ENCODE measurements at regions not wholly inside any gene's neighbourhood (a gene's known extent, or its start where the extent isn't known, plus 50 kb on each side); places are given as distances from the start of the nearest gene placed in this dataset.

GRCh38 chr5:60243713-60244112, 350.2 kb upstream of the PDE4D start:
- Histone ChIP-seq H3K27ac (ENCODE audit: low read length) (no peak overlapping the region), H3K4me1 (ENCODE audit: control insufficient read depth in 1 of 2, insufficient read depth in 2 of 2, low read length in 2 of 2) (no peaks in the 10 kb centered on the region), H3K9me3 (ENCODE audit: control insufficient read depth in 1 of 2, low read length in 2 of 2) (peaks cover 0 to 11% of the 10 kb centered on the region in 2 donors), H3K27me3 (ENCODE audit: low read depth, low read length) (no peaks in the 10 kb centered on the region), H3K4me3 (ENCODE audit: low read depth in 1 of 2, low read length in 2 of 2) (no peak overlapping the region), H3K36me3 (ENCODE audit: control insufficient read depth in 1 of 2, insufficient read depth in 2 of 2, low read length in 2 of 2) (no peaks in the 10 kb centered on the region)

- H3K36me3 ChIP-seq (ENCODE audit: control insufficient read depth in 1 of 2, insufficient read depth in 2 of 2, low read length in 2 of 2): no peaks in the 10 kb centered on the region
- H3K4me3 ChIP-seq (ENCODE audit: low read depth in 1 of 2, low read length in 2 of 2): no peak overlapping the region
- H3K9me3 ChIP-seq (ENCODE audit: control insufficient read depth in 1 of 2, low read length in 2 of 2): no peaks in the 10 kb centered on the region
- H3K27me3 ChIP-seq (ENCODE audit: low read depth, low read length): no peaks in the 10 kb centered on the region
- no peak overlapping the region for H3K27ac ChIP-seq (ENCODE audit: low read length)
- H3K4me1 ChIP-seq (ENCODE audit: control insufficient read depth in 1 of 2, insufficient read depth in 2 of 2, low read length in 2 of 2): no peaks in the 10 kb centered on the region
These were observed 338.7 kb upstream of the PDE4D start for GRCh38 chr5:60232036-60232795.

- Histone ChIP-seq H3K4me3 (ENCODE audit: low read depth in 1 of 2, low read length in 2 of 2) (no peak overlapping the region), H3K27ac (ENCODE audit: low read length) (no peak overlapping the region), H3K4me1 (ENCODE audit: control insufficient read depth in 1 of 2, insufficient read depth in 2 of 2, low read length in 2 of 2) (no peaks in the 10 kb centered on the region), H3K27me3 (ENCODE audit: low read depth, low read length) (no peaks in the 10 kb centered on the region), H3K9me3 (ENCODE audit: control insufficient read depth in 1 of 2, low read length in 2 of 2) (no peaks in the 10 kb centered on the region), H3K36me3 (ENCODE audit: control insufficient read depth in 1 of 2, insufficient read depth in 2 of 2, low read length in 2 of 2) (no peaks in the 10 kb centered on the region)
These were observed 336.9 kb upstream of the PDE4D start for GRCh38 chr5:60230456-60230855.

- no peaks in the 10 kb centered on the region for H3K27me3 ChIP-seq (ENCODE audit: low read depth, low read length)
- H3K27ac ChIP-seq (ENCODE audit: low read length): no peak overlapping the region
- H3K36me3 ChIP-seq (ENCODE audit: control insufficient read depth in 1 of 2, insufficient read depth in 2 of 2, low read length in 2 of 2): no peaks in the 10 kb centered on the region
- H3K9me3 ChIP-seq (ENCODE audit: control insufficient read depth in 1 of 2, low read length in 2 of 2): no peaks in the 10 kb centered on the region
- H3K4me1 ChIP-seq (ENCODE audit: control insufficient read depth in 1 of 2, insufficient read depth in 2 of 2, low read length in 2 of 2): no peaks in the 10 kb centered on the region
- H3K4me3 ChIP-seq (ENCODE audit: low read depth in 1 of 2, low read length in 2 of 2): no peak overlapping the region
These were observed 336.2 kb upstream of the PDE4D start for GRCh38 chr5:60229691-60230185.

- H3K36me3 ChIP-seq (ENCODE audit: control insufficient read depth in 1 of 2, insufficient read depth in 2 of 2, low read length in 2 of 2): no peaks in the 10 kb centered on the region
- no peaks in the 10 kb centered on the region for H3K9me3 ChIP-seq (ENCODE audit: control insufficient read depth in 1 of 2, low read length in 2 of 2)
- no peaks in the 10 kb centered on the region for H3K27me3 ChIP-seq (ENCODE audit: low read depth, low read length)
- no peak overlapping the region for H3K27ac ChIP-seq (ENCODE audit: low read length)
- H3K4me3 ChIP-seq (ENCODE audit: low read depth in 1 of 2, low read length in 2 of 2): no peak overlapping the region
- H3K4me1 ChIP-seq (ENCODE audit: control insufficient read depth in 1 of 2, insufficient read depth in 2 of 2, low read length in 2 of 2): no peaks in the 10 kb centered on the region
These were observed 335.1 kb upstream of the PDE4D start for GRCh38 chr5:60228676-60229075.

GRCh38 chr5:60226128-60226527, 332.6 kb upstream of the PDE4D start:
- Histone ChIP-seq H3K4me3 (ENCODE audit: low read depth in 1 of 2, low read length in 2 of 2) (no peak overlapping the region), H3K27ac (ENCODE audit: low read length) (no peak overlapping the region), H3K9me3 (ENCODE audit: control insufficient read depth in 1 of 2, low read length in 2 of 2) (no peaks in the 10 kb centered on the region), H3K36me3 (ENCODE audit: control insufficient read depth in 1 of 2, insufficient read depth in 2 of 2, low read length in 2 of 2) (no peaks in the 10 kb centered on the region), H3K27me3 (ENCODE audit: low read depth, low read length) (no peaks in the 10 kb centered on the region), H3K4me1 (ENCODE audit: control insufficient read depth in 1 of 2, insufficient read depth in 2 of 2, low read length in 2 of 2) (no peaks in the 10 kb centered on the region)

- Histone ChIP-seq H3K4me1 (ENCODE audit: control insufficient read depth in 1 of 2, insufficient read depth in 2 of 2, low read length in 2 of 2) (no peaks in the 10 kb centered on the region), H3K36me3 (ENCODE audit: control insufficient read depth in 1 of 2, insufficient read depth in 2 of 2, low read length in 2 of 2) (no peaks in the 10 kb centered on the region), H3K27me3 (ENCODE audit: low read depth, low read length) (no peaks in the 10 kb centered on the region), H3K4me3 (ENCODE audit: low read depth in 1 of 2, low read length in 2 of 2) (no peak overlapping the region), H3K27ac (ENCODE audit: low read length) (no peak overlapping the region), H3K9me3 (ENCODE audit: control insufficient read depth in 1 of 2, low read length in 2 of 2) (no peaks in the 10 kb centered on the region)
These were observed 329.8 kb upstream of the PDE4D start for GRCh38 chr5:60223342-60223741.

- Histone ChIP-seq H3K9me3 (ENCODE audit: control insufficient read depth in 1 of 2, low read length in 2 of 2) (no peaks in the 10 kb centered on the region), H3K36me3 (ENCODE audit: control insufficient read depth in 1 of 2, insufficient read depth in 2 of 2, low read length in 2 of 2) (no peaks in the 10 kb centered on the region), H3K27ac (ENCODE audit: low read length) (no peak overlapping the region), H3K4me3 (ENCODE audit: low read depth in 1 of 2, low read length in 2 of 2) (no peak overlapping the region), H3K27me3 (ENCODE audit: low read depth, low read length) (no peaks in the 10 kb centered on the region), H3K4me1 (ENCODE audit: control insufficient read depth in 1 of 2, insufficient read depth in 2 of 2, low read length in 2 of 2) (no peaks in the 10 kb centered on the region)
These were observed 326.4 kb upstream of the PDE4D start for GRCh38 chr5:60219921-60220320.

- Histone ChIP-seq H3K27me3 (ENCODE audit: low read depth, low read length) (no peaks in the 10 kb centered on the region), H3K4me3 (ENCODE audit: low read depth in 1 of 2, low read length in 2 of 2) (peak overlapping the region in 1 of 2 donors; percentile 46), H3K27ac (ENCODE audit: low read length) (no peak overlapping the region), H3K9me3 (ENCODE audit: control insufficient read depth in 1 of 2, low read length in 2 of 2) (no peaks in the 10 kb centered on the region), H3K36me3 (ENCODE audit: control insufficient read depth in 1 of 2, insufficient read depth in 2 of 2, low read length in 2 of 2) (no peaks in the 10 kb centered on the region), H3K4me1 (ENCODE audit: control insufficient read depth in 1 of 2, insufficient read depth in 2 of 2, low read length in 2 of 2) (no peaks in the 10 kb centered on the region)
These were observed 317.3 kb upstream of the PDE4D start for GRCh38 chr5:60210810-60211209.

GRCh38 chr5:60209146-60209840, 315.8 kb upstream of the PDE4D start:
- Histone ChIP-seq H3K36me3 (ENCODE audit: control insufficient read depth in 1 of 2, insufficient read depth in 2 of 2, low read length in 2 of 2) (no peaks in the 10 kb centered on the region), H3K4me3 (ENCODE audit: low read depth in 1 of 2, low read length in 2 of 2) (no peak overlapping the region), H3K4me1 (ENCODE audit: control insufficient read depth in 1 of 2, insufficient read depth in 2 of 2, low read length in 2 of 2) (no peaks in the 10 kb centered on the region), H3K9me3 (ENCODE audit: control insufficient read depth in 1 of 2, low read length in 2 of 2) (no peaks in the 10 kb centered on the region), H3K27ac (ENCODE audit: low read length) (no peak overlapping the region), H3K27me3 (ENCODE audit: low read depth, low read length) (no peaks in the 10 kb centered on the region)

- no peaks in the 10 kb centered on the region for H3K27me3 ChIP-seq (ENCODE audit: low read depth, low read length)
- H3K27ac ChIP-seq (ENCODE audit: low read length): no peak overlapping the region
- no peak overlapping the region for H3K4me3 ChIP-seq (ENCODE audit: low read depth in 1 of 2, low read length in 2 of 2)
- H3K36me3 ChIP-seq (ENCODE audit: control insufficient read depth in 1 of 2, insufficient read depth in 2 of 2, low read length in 2 of 2): no peaks in the 10 kb centered on the region
- no peaks in the 10 kb centered on the region for H3K4me1 ChIP-seq (ENCODE audit: control insufficient read depth in 1 of 2, insufficient read depth in 2 of 2, low read length in 2 of 2)
- no peaks in the 10 kb centered on the region for H3K9me3 ChIP-seq (ENCODE audit: control insufficient read depth in 1 of 2, low read length in 2 of 2)
These were observed 315.2 kb upstream of the PDE4D start for GRCh38 chr5:60208716-60209115.

Measured in muscle layer of duodenum (tissue), 2 donors.